Mesendoderm (in vitro differentiated cells): ENCODE measurements at regions not wholly inside any gene's neighbourhood (a gene's known extent, or its start where the extent isn't known, plus 50 kb on each side); places are given as distances from the start of the nearest gene placed in this dataset.
"Not testable (repeated sequence)": the region's sequence is repeated elsewhere in the genome, so short reads cannot be mapped to it uniquely, and the experiment has no call there.

Experiments used
- DNase-seq: peaks from one replicate; pipeline ENCODE4 v3.0.0; 2013
- H2AK5ac ChIP-seq: 2 replicates; pipeline ENCODE4 v1.6.1; 2013; ENCODE audit warnings: low read length, inconsistent platforms
- H2BK120ac ChIP-seq: 2 replicates; pipeline ENCODE4 v1.6.1; 2013; ENCODE audit warnings: low read depth, mild to moderate bottlenecking, low read length, moderate library complexity, mixed read lengths
- H2BK15ac ChIP-seq: replicated peaks from 2 replicates; pipeline ENCODE4 v1.6.1; 2013; ENCODE audit warnings: low read depth, mild to moderate bottlenecking, moderate library complexity
- H2BK5ac ChIP-seq: 2 replicates; pipeline ENCODE4 v1.6.1; 2013; ENCODE audit warnings: low read length, inconsistent platforms
- H3K18ac ChIP-seq: 2 replicates; pipeline ENCODE4 v1.6.1; 2013; ENCODE audit warnings: mild to moderate bottlenecking, low read length, mixed read lengths
- H3K23ac ChIP-seq: one replicate; pipeline ENCODE4 v1.6.1; 2013; ENCODE audit warnings: low read length
- H3K27ac ChIP-seq: 2 replicates; pipeline ENCODE4 v1.5.1; 2013; ENCODE audit warnings: low read depth, mild to moderate bottlenecking, inconsistent platforms, low read length, moderate library complexity
- H3K27me3 ChIP-seq: 2 replicates; pipeline ENCODE4 v1.6.1; 2013; ENCODE audit warnings: low read length, control low read depth, mild to moderate bottlenecking, inconsistent platforms; ENCODE audit not compliant: insufficient read depth, poor library complexity
- H3K36me3 ChIP-seq: 2 replicates; pipeline ENCODE4 v1.6.1; 2013; ENCODE audit warnings: low read length, inconsistent platforms; ENCODE audit not compliant: control insufficient read depth, insufficient read depth
- H3K4ac ChIP-seq: one replicate; pipeline ENCODE4 v1.6.1; 2013; ENCODE audit warnings: low read depth, mild to moderate bottlenecking, low read length, moderate library complexity
- H3K4me1 ChIP-seq: 2 replicates; pipeline ENCODE4 v1.6.1; 2013; ENCODE audit warnings: low read depth, low read length, inconsistent platforms; ENCODE audit not compliant: control insufficient read depth
- H3K4me2 ChIP-seq: 2 replicates; pipeline ENCODE4 v1.6.1; 2013; ENCODE audit warnings: low read length
- H3K4me3 ChIP-seq: 2 replicates; pipeline ENCODE4 v1.5.1; 2013; ENCODE audit warnings: mild to moderate bottlenecking, low read length
- H3K56ac ChIP-seq: one replicate; pipeline ENCODE4 v1.6.1; 2013; ENCODE audit warnings: low read length
- H3K79me1 ChIP-seq: 2 replicates; pipeline ENCODE4 v1.6.1; 2013; ENCODE audit warnings: low read length, inconsistent platforms
- H3K79me2 ChIP-seq: 2 replicates; pipeline ENCODE4 v1.6.1; 2013; ENCODE audit warnings: mild to moderate bottlenecking, low read length; ENCODE audit not compliant: control insufficient read depth, insufficient read depth
- H3K9ac ChIP-seq: 2 replicates; pipeline ENCODE4 v1.6.1; 2013; ENCODE audit warnings: low read length, inconsistent platforms
- H4K5ac ChIP-seq: one replicate; pipeline ENCODE4 v1.6.1; 2013; ENCODE audit warnings: low read length
- H4K8ac ChIP-seq: one replicate; pipeline ENCODE4 v1.6.1; 2013; ENCODE audit warnings: low read depth, mild to moderate bottlenecking, control low read depth, low read length, moderate library complexity
- WGBS: extraction: QIAGEN DNeasy Blood & Tissue Kit; methylation state at CpG from one replicate; pipeline ENCODE4 v1.1.7; 2013; ENCODE audit warnings: low lambda C conversion rate, missing lambda C conversion rate; ENCODE audit not compliant: insufficient coverage; ENCODE audit errors: extremely low coverage; 5-methylcytosine and 5-hydroxymethylcytosine counted together

DNA sequence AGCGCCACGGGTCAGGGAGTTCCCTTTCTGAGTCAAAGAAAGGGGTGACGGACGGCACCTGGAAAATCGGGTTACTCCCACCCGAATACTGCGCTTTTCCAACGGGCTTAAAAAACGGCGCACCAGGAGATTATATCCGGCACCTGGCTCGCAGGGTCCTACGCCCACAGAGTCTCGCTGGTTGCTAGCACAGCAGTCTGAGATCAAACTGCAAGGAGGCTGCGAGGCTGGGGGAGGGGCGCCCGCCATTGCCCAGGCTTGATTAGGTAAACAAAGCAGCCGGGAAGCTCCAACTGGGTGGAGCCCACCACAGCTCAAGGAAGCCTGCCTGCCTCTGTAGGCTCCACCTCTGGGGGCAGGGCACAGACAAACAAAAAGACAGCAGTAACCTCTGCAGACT lies 1352.0 kb upstream of the CDH8 start:
- H3K18ac ChIP-seq, H3K79me1 ChIP-seq, H2BK15ac ChIP-seq, H3K4me3 ChIP-seq, H3K4me1 ChIP-seq, H2AK5ac ChIP-seq, H4K8ac ChIP-seq, H2BK5ac ChIP-seq, DNase-seq, H3K27ac ChIP-seq, H3K4ac ChIP-seq, H3K56ac ChIP-seq, H3K27me3 ChIP-seq, H2BK120ac ChIP-seq, H3K9ac ChIP-seq, H3K79me2 ChIP-seq, H3K23ac ChIP-seq, H3K36me3 ChIP-seq, H4K5ac ChIP-seq, H3K4me2 ChIP-seq: not testable (repeated sequence)
- WGBS, result no CpG with 5 or more reads among the region's 18 CpGs

DNA sequence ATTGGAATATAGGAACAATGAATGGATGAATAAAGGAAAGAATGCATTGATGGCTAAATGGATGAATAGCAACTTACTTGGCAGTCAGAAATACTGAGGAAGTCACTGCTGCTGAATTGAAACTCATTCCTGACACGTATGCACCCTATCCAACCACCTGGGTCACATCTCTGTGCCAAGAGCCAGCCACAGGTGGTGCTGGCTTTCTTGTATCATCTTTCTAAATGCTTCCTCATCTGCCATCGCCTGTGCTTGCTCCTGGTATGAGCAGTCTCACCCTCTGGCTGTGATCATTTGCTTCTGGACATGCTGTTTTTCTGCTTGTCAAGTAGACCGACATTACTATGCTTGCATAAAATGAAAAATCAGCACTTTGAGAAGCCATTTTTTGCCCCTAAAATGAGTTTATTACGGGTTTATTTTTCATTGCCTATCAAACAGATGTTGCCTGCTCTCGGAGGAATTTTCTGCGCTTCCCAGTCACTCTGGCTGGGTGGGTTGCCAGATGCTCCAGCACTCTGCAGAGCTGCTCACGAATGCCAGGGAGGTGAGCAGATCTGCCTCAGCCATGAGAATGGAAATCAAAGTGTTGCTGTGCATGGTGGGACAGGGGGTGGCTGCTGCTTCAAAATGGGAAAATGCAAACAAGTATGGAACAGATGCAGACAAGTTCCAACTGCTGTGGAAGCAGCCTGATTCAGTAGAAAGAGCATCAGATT lies 1349.6 kb upstream of the CDH8 start:
- no peak overlapping the region for H3K27ac ChIP-seq
- H2AK5ac ChIP-seq, result no peak overlapping the region
- no peak overlapping the region for H3K9ac ChIP-seq
- no peaks in the 10 kb centered on the region for H3K79me2 ChIP-seq
- no peak overlapping the region for H4K5ac ChIP-seq
- H3K27me3 ChIP-seq, result no peaks in the 10 kb centered on the region
- H3K56ac ChIP-seq, result no peak overlapping the region
- H2BK5ac ChIP-seq, result no peak overlapping the region
- H3K18ac ChIP-seq, result no peak overlapping the region
- DNase-seq, result no peak
- no peak overlapping the region for H3K23ac ChIP-seq
- H3K4me2 ChIP-seq, result no peak overlapping the region
- H3K4me3 ChIP-seq, result no peak overlapping the region
- H2BK120ac ChIP-seq, result no peak overlapping the region
- no peak overlapping the region for H3K4ac ChIP-seq
- H3K4me1 ChIP-seq, result no peaks in the 10 kb centered on the region
- H4K8ac ChIP-seq, result no peak overlapping the region
- no peaks in the 10 kb centered on the region for H3K36me3 ChIP-seq
- H2BK15ac ChIP-seq, result no peak overlapping the region
- no CpG with 5 or more reads among the region's 7 CpGs for WGBS
- no peaks in the 10 kb centered on the region for H3K79me1 ChIP-seq

DNA sequence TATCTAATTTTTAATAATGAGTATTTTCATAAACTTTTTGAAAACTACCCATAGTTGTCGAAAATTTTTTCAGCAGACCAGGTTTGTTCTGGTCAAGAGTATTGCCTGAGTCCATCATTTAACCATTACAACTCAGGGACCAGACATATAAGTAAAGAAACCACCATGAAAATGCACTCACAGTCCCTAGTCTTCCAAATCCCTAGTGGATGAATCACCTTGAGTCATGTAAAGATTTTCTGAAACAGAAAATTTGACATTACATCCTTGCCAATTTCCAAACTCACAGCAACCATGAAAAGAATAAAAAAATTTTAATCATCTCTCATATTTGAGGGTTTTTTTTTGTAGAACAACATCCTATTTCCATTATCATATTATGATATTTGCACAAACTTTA lies 1337.5 kb upstream of the CDH8 start:
- H3K4me2 ChIP-seq, result no peak overlapping the region
- H2AK5ac ChIP-seq, result no peak overlapping the region
- H3K4ac ChIP-seq, result no peak overlapping the region
- H3K4me3 ChIP-seq, result no peak overlapping the region
- no peak overlapping the region for H3K56ac ChIP-seq
- no peaks in the 10 kb centered on the region for H3K4me1 ChIP-seq
- no CpG with 5 or more reads among the region's 1 CpG for WGBS
- H3K27ac ChIP-seq, result no peak overlapping the region
- no peaks in the 10 kb centered on the region for H3K27me3 ChIP-seq
- H3K36me3 ChIP-seq, result no peaks in the 10 kb centered on the region
- no peak overlapping the region for H4K5ac ChIP-seq
- no peak overlapping the region for H3K23ac ChIP-seq
- H2BK120ac ChIP-seq, result no peak overlapping the region
- no peak overlapping the region for H3K18ac ChIP-seq
- no peaks in the 10 kb centered on the region for H3K79me1 ChIP-seq
- no peak overlapping the region for H4K8ac ChIP-seq
- H2BK5ac ChIP-seq, result no peak overlapping the region
- H3K79me2 ChIP-seq, result no peaks in the 10 kb centered on the region
- no peak overlapping the region for H2BK15ac ChIP-seq
- no peak overlapping the region for H3K9ac ChIP-seq
- DNase-seq, result no peak

DNA sequence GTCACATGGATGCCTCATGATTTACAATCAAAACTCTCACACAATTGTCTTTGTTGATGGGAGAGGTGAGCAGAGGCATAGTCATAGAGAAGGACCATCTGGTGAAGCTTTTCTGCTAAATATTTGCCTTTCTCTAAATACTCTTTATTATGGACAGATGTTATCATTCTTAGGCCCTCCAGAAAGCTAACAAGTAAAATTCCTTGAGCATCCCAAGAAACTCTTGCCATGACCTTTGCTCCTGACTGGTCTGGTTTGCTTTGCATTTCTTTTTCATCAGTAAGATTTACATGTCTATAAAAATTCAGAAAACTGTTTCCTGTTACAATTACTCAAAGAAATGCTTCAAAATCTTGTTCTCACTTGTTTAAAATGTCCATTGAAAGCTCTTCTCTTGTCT lies 1336.6 kb upstream of the CDH8 start:
- Histone ChIP-seq H4K8ac (no peak overlapping the region), H3K4me1 (no peaks in the 10 kb centered on the region), H3K56ac (no peak overlapping the region), H4K5ac (no peak overlapping the region), H2BK15ac (no peak overlapping the region), H3K23ac (no peak overlapping the region), H3K27me3 (no peaks in the 10 kb centered on the region), H3K79me1 (no peaks in the 10 kb centered on the region), H2BK5ac (no peak overlapping the region), H3K18ac (no peak overlapping the region), H3K36me3 (no peaks in the 10 kb centered on the region), H3K9ac (no peak overlapping the region), H3K4me3 (no peak overlapping the region), H3K4me2 (no peak overlapping the region), H2AK5ac (no peak overlapping the region), H3K27ac (no peak overlapping the region), H3K79me2 (no peaks in the 10 kb centered on the region), H2BK120ac (no peak overlapping the region), H3K4ac (no peak overlapping the region)
- no peak for DNase-seq

DNA sequence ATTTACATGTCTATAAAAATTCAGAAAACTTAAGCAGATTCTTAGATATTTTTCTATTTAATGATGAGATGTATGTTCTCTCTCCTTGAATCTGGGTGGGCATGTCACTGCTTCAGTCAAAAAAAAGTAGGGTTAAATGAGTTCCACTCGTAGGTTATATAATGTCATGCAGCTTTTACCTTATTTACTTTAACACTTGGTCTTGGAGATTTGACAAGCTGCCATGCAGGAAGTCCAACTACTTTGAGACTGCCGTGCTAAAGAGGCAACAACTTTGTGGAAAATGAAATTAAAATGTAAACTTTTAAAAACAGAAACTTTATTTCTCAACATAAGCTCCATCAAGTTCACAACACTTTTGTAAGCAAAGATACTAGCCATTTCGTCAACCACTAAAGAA lies 1336.0 kb upstream of the CDH8 start:
- H3K4me1 ChIP-seq, result no peaks in the 10 kb centered on the region
- H2BK5ac ChIP-seq, result no peak overlapping the region
- no peak overlapping the region for H3K23ac ChIP-seq
- H2AK5ac ChIP-seq, result no peak overlapping the region
- H3K56ac ChIP-seq, result no peak overlapping the region
- no peak overlapping the region for H3K4me3 ChIP-seq
- no peaks in the 10 kb centered on the region for H3K79me2 ChIP-seq
- H2BK15ac ChIP-seq, result no peak overlapping the region
- no peak overlapping the region for H2BK120ac ChIP-seq
- no peak overlapping the region for H3K27ac ChIP-seq
- no CpG with 5 or more reads among the region's 3 CpGs for WGBS
- no peaks in the 10 kb centered on the region for H3K79me1 ChIP-seq
- no peak for DNase-seq
- H3K36me3 ChIP-seq, result no peaks in the 10 kb centered on the region
- no peak overlapping the region for H4K8ac ChIP-seq
- H3K27me3 ChIP-seq, result no peaks in the 10 kb centered on the region
- H3K9ac ChIP-seq, result no peak overlapping the region
- no peak overlapping the region for H3K4ac ChIP-seq
- H4K5ac ChIP-seq, result no peak overlapping the region
- no peak overlapping the region for H3K4me2 ChIP-seq
- no peak overlapping the region for H3K18ac ChIP-seq

DNA sequence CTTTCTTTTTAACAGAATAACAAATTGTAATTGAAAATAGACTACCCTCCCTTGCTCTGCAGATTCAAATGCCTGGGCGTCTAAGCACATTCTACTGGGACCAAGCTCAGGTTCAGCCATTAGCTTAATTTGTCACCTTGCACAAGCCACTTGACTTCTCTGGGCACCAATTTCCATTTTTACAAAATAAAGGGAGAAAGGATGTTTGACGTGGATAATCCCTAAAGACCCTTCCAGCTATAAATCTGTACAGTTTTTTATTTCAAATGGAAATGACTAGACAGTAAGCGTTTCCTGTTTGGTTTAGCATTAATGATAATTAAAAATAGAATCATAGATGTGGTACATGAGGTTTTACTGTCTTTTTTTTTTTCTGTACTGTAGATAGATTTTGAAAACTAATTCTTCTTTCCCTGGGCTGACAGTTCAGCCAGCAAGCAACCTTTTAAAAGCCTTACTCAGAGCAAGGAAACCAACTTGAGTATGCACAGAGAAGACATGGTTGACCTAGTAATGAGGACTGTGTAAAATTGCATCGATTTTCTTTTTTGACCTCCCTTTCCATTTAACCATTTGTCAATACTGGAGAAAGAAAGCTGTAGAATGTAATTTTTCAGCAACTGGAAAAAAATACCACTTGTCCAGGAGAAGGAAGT lies 1329.5 kb upstream of the CDH8 start:
- H3K27me3 ChIP-seq, result no peaks in the 10 kb centered on the region
- H3K4me3 ChIP-seq, result no peak overlapping the region
- no peaks in the 10 kb centered on the region for H3K79me1 ChIP-seq
- H2AK5ac ChIP-seq, result no peak overlapping the region
- no peak overlapping the region for H3K9ac ChIP-seq
- no peak overlapping the region for H2BK5ac ChIP-seq
- H3K27ac ChIP-seq, result no peak overlapping the region
- H3K79me2 ChIP-seq, result no peaks in the 10 kb centered on the region
- no peak overlapping the region for H3K23ac ChIP-seq
- H3K56ac ChIP-seq, result no peak overlapping the region
- no peak for DNase-seq
- H3K4ac ChIP-seq, result no peak overlapping the region
- no peaks in the 10 kb centered on the region for H3K36me3 ChIP-seq
- no peak overlapping the region for H4K5ac ChIP-seq
- H2BK120ac ChIP-seq, result no peak overlapping the region
- H3K4me1 ChIP-seq, result no peaks in the 10 kb centered on the region
- H4K8ac ChIP-seq, result no peak overlapping the region
- no CpG with 5 or more reads among the region's 4 CpGs for WGBS
- no peak overlapping the region for H3K4me2 ChIP-seq
- H2BK15ac ChIP-seq, result no peak overlapping the region
- no peak overlapping the region for H3K18ac ChIP-seq
